Left lung (tissue), 4 donors: ENCODE measurements at regions not wholly inside any gene's neighbourhood (a gene's known extent, or its start where the extent isn't known, plus 50 kb on each side); places are given as distances from the start of the nearest gene placed in this dataset.
"Not testable (repeated sequence)": the region's sequence is repeated elsewhere in the genome, so short reads cannot be mapped to it uniquely, and the experiment has no call there.

Source experiments
- ATAC-seq: fragments of 200-7000 bp; cut with Tn5 transposase; one replicate; pipeline ENCODE4 v1.9.1; 2020; ENCODE audit warnings: moderate library complexity
- DNase-seq, 4 donors: peaks; one replicate each; pipeline ENCODE4 v3.0.0-alpha.2; 2013 to 2020
- H3K27ac ChIP-seq, 2 donors: fragments of 200-600 bp; sonication (generic) in 1 of 2; one replicate each; pipeline versions ENCODE4 v1.5.0 to v1.8.0; 2020 to 2021
- H3K27me3 ChIP-seq, 2 donors: fragments of 200-600 bp; sonication (generic) in 1 of 2; one replicate each; pipeline versions ENCODE4 v1.5.0 to v1.8.0; 2020 to 2021
- H3K36me3 ChIP-seq, 2 donors: fragments of 200-600 bp; sonication (generic) in 1 of 2; one replicate each; pipeline versions ENCODE4 v1.5.0 to v1.8.0; 2020 to 2021
- H3K4me1 ChIP-seq, 2 donors: fragments of 200-600 bp; one replicate each; pipeline ENCODE4 v1.8.0; 2021
- H3K4me3 ChIP-seq, 2 donors: fragments of 200-600 bp; sonication (generic) in 1 of 2; one replicate each; pipeline versions ENCODE4 v1.5.0 to v1.8.0; 2020 to 2021; ENCODE audit warnings: mild to moderate bottlenecking in 1 of 2
- H3K9me3 ChIP-seq, 2 donors: fragments of 200-600 bp; sonication (generic) in 1 of 2; one replicate each; pipeline versions ENCODE4 v1.5.0 to v1.8.0; 2020 to 2021
- CTCF ChIP-seq, 2 donors: fragments of 200-600 bp; sonication (generic) in 1 of 2; IDR thresholded peaks; one replicate each; pipeline versions ENCODE4 v1.5.0 to v1.8.0; 2021; ENCODE audit warnings: antibody characterized with exemption in 2 of 2
- intact Hi-C, 2 donors: fragments of 100-400 bp; cut with DNase I; formaldehyde crosslinking; loops; one replicate each; pipeline versions ENCODE4 v1.11.2 to v1.14.2; 2022
- donor health status: DM: no; HTN: yes; CAD: no.
- donor health status: DM: no; HTN: no; CAD: no.

GRCh38 chr1:64343823-64344190, 126.1 kb upstream of the CACHD1 start:
- H3K4me1 ChIP-seq = no peaks in the 10 kb centered on the region
- intact Hi-C loops = no loop called here
- no peaks in the 10 kb centered on the region for H3K27me3 ChIP-seq
- H3K9me3 ChIP-seq = no peaks in the 10 kb centered on the region
- no peak for ATAC-seq
- no peaks in the 10 kb centered on the region for H3K36me3 ChIP-seq
- no peak overlapping the region for H3K4me3 ChIP-seq
- TF ChIP-seq CTCF (IDR thresholded peaks at IDR 0.05) = no peak
- no peak overlapping the region for H3K27ac ChIP-seq
- DNase-seq = no peak

- no peak for TF ChIP-seq CTCF (IDR thresholded peaks at IDR 0.05)
- Histone ChIP-seq H3K4me1 (no peaks in the 10 kb centered on the region), H3K36me3 (no peaks in the 10 kb centered on the region), H3K4me3 (no peak overlapping the region), H3K27me3 (no peaks in the 10 kb centered on the region), H3K9me3 (no peaks in the 10 kb centered on the region), H3K27ac (no peak overlapping the region)
- ATAC-seq (no peak), DNase-seq (no peak)
- intact Hi-C loops = no loop called here
Measured at GRCh38 chr1:64348270-64348960, 121.5 kb upstream of the CACHD1 start.

- Histone ChIP-seq H3K27ac (no peak overlapping the region), H3K27me3 (no peaks in the 10 kb centered on the region), H3K4me1 (no peaks in the 10 kb centered on the region), H3K4me3 (no peak overlapping the region), H3K36me3 (no peaks in the 10 kb centered on the region), H3K9me3 (no peaks in the 10 kb centered on the region)
- no peak for DNase-seq
- no peak for ATAC-seq
- intact Hi-C loops = no loop called here
- no peak for TF ChIP-seq CTCF (IDR thresholded peaks at IDR 0.05)
Measured at GRCh38 chr1:64348961-64349648, 120.8 kb upstream of the CACHD1 start.

GRCh38 chr1:64355534-64355933, 114.4 kb upstream of the CACHD1 start:
- H3K27me3 ChIP-seq, H3K36me3 ChIP-seq, H3K4me1 ChIP-seq, ATAC-seq, H3K9me3 ChIP-seq, H3K4me3 ChIP-seq, H3K27ac ChIP-seq, intact Hi-C loops, DNase-seq: not testable (repeated sequence)

GRCh38 chr1:64356636-64357256, 113.2 kb upstream of the CACHD1 start:
- TF ChIP-seq CTCF (IDR thresholded peaks at IDR 0.05) = no peak
- ATAC-seq = no peak
- H3K4me1 ChIP-seq = no peaks in the 10 kb centered on the region
- H3K36me3 ChIP-seq = no peaks in the 10 kb centered on the region
- H3K27me3 ChIP-seq = peaks cover 0 to 6% of the 10 kb centered on the region in 2 donors
- no peak overlapping the region for H3K27ac ChIP-seq
- H3K4me3 ChIP-seq = no peak overlapping the region
- no peaks in the 10 kb centered on the region for H3K9me3 ChIP-seq
- intact Hi-C loops = no loop called here
- no peak for DNase-seq
